ENCODE measurements at regions not wholly inside any gene's neighbourhood (a gene's known extent, or its start where the extent isn't known, plus 50 kb on each side); places are given as distances from the start of the nearest gene placed in this dataset.
A peak's percentile ranks its signal among the peaks of the same experiment; 100 is the strongest.

- no peaks in the 10 kb centered on the region for H3K9me2 ChIP-seq (replicated peaks; ENCODE audit: control insufficient read depth, low read length)
- H3K36me3 ChIP-seq (ENCODE audit: control insufficient read depth, low read length): no peaks in the 10 kb centered on the region
- H3F3A ChIP-seq (ENCODE audit: control insufficient read depth, insufficient read depth): no peaks in the 10 kb centered on the region
- H3K4me3 ChIP-seq (ENCODE audit: low read length): no peak overlapping the region
- H3K79me2 ChIP-seq (ENCODE audit: control insufficient read depth, low read length): no peaks in the 10 kb centered on the region
- no peaks in the 10 kb centered on the region for H4K20me1 ChIP-seq (ENCODE audit: control insufficient read depth, insufficient read depth, low read depth, low read length)
- no peak overlapping the region for H3K27ac ChIP-seq (ENCODE audit: low read depth, low read length)
- H3K27me3 ChIP-seq (ENCODE audit: control insufficient read depth, low read length): no peaks in the 10 kb centered on the region
- no peaks in the 10 kb centered on the region for H3K4me1 ChIP-seq (ENCODE audit: control insufficient read depth, low read length)
- no peak overlapping the region for H3K4me2 ChIP-seq (ENCODE audit: low read length)
- TF ChIP-seq EZH2phosphoT487 (IDR thresholded peaks at IDR 0.05; ENCODE audit: borderline replicate concordance, low read length) (no peak), CTCF (IDR thresholded peaks at IDR 0.05; ENCODE audit: low read depth, low read length, poor library complexity, severe bottlenecking) (no peak)
- H3K9me3 ChIP-seq (ENCODE audit: control insufficient read depth, insufficient read depth, low read length): no peaks in the 10 kb centered on the region
These were observed 1032.5 kb upstream of the CADM2 start for GRCh38 chr3:83926291-83926690.

DNA sequence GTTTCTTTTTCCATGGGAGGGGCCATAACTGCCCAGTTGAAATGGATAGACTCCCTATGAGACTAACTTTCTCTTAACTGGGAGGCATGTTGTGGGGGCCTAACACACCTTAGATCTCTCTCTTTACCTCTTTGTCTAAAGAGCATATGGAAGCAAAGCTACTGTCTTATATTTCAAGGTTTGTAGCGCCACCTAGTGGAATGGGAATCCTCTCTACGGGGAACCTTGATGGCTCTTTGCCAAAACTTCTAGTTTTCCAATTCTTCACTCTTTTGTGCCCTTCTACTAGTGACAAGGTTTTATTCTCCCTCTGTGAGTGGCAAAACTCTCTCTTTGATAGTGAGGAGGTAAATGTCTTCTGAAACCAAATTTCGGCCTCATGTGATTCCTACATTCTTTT, 1030.4 kb upstream of the CADM2 start:
- H3K79me2 ChIP-seq (ENCODE audit: control insufficient read depth, low read length): no peaks in the 10 kb centered on the region
- no peak overlapping the region for H3K27ac ChIP-seq (ENCODE audit: low read depth, low read length)
- H3K9me3 ChIP-seq (ENCODE audit: control insufficient read depth, insufficient read depth, low read length): no peaks in the 10 kb centered on the region
- no peaks in the 10 kb centered on the region for H4K20me1 ChIP-seq (ENCODE audit: control insufficient read depth, insufficient read depth, low read depth, low read length)
- no peak overlapping the region for H3K4me2 ChIP-seq (ENCODE audit: low read length)
- no peak overlapping the region for H3K4me3 ChIP-seq (ENCODE audit: low read length)
- H3K27me3 ChIP-seq (ENCODE audit: control insufficient read depth, low read length): no peaks in the 10 kb centered on the region
- TF ChIP-seq CTCF (IDR thresholded peaks at IDR 0.05; ENCODE audit: low read depth, low read length, poor library complexity, severe bottlenecking): peak; percentile 68
- TF ChIP-seq EZH2phosphoT487 (IDR thresholded peaks at IDR 0.05; ENCODE audit: borderline replicate concordance, low read length): no peak
- no peaks in the 10 kb centered on the region for H3K36me3 ChIP-seq (ENCODE audit: control insufficient read depth, low read length)
- H3F3A ChIP-seq (ENCODE audit: control insufficient read depth, insufficient read depth): no peaks in the 10 kb centered on the region
- no peaks in the 10 kb centered on the region for H3K4me1 ChIP-seq (ENCODE audit: control insufficient read depth, low read length)
- no peaks in the 10 kb centered on the region for H3K9me2 ChIP-seq (replicated peaks; ENCODE audit: control insufficient read depth, low read length)

DNA sequence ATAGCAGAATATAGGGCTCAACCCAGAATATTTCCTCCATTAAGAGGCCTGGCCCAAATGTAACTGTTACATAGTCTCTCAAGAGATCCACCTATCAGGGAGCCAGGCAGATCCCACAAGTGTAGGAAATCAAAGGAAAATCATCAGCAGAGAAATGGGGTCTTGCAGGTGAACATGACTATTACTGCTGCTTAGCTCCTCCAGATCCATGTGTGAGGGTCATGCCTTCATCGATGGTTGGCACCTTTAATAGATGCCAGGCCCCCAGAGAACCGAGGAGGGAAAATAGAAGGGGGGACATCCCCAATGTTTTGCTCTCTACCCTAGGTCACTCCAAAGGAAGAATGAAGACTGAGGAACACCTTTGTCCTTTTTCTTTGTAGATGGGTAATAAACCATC, 1029.9 kb upstream of the CADM2 start:
- H3K36me3 ChIP-seq (ENCODE audit: control insufficient read depth, low read length): no peaks in the 10 kb centered on the region
- H3K27ac ChIP-seq (ENCODE audit: low read depth, low read length): no peak overlapping the region
- H3K79me2 ChIP-seq (ENCODE audit: control insufficient read depth, low read length): no peaks in the 10 kb centered on the region
- H3K9me3 ChIP-seq (ENCODE audit: control insufficient read depth, insufficient read depth, low read length): no peaks in the 10 kb centered on the region
- no peaks in the 10 kb centered on the region for H3F3A ChIP-seq (ENCODE audit: control insufficient read depth, insufficient read depth)
- H3K4me3 ChIP-seq (ENCODE audit: low read length): no peak overlapping the region
- no peaks in the 10 kb centered on the region for H3K27me3 ChIP-seq (ENCODE audit: control insufficient read depth, low read length)
- H4K20me1 ChIP-seq (ENCODE audit: control insufficient read depth, insufficient read depth, low read depth, low read length): no peaks in the 10 kb centered on the region
- no peaks in the 10 kb centered on the region for H3K9me2 ChIP-seq (replicated peaks; ENCODE audit: control insufficient read depth, low read length)
- TF ChIP-seq CTCF (IDR thresholded peaks at IDR 0.05; ENCODE audit: low read depth, low read length, poor library complexity, severe bottlenecking) (no peak), EZH2phosphoT487 (IDR thresholded peaks at IDR 0.05; ENCODE audit: borderline replicate concordance, low read length) (no peak)
- H3K4me2 ChIP-seq (ENCODE audit: low read length): no peak overlapping the region
- no peaks in the 10 kb centered on the region for H3K4me1 ChIP-seq (ENCODE audit: control insufficient read depth, low read length)

Measured in DOHH2 (cell line).